ENCODE measurements at regions not wholly inside any gene's neighbourhood (a gene's known extent, or its start where the extent isn't known, plus 50 kb on each side); places are given as distances from the start of the nearest gene placed in this dataset.

- Histone ChIP-seq H3K9me3 (ENCODE audit: insufficient read depth, low read length) (no peaks in the 10 kb centered on the region), H3K9ac (ENCODE audit: low read length) (no peak overlapping the region), H3K4me2 (ENCODE audit: low read length) (no peak overlapping the region), H3K27ac (ENCODE audit: low read length) (no peak overlapping the region), H2AFZ (ENCODE audit: low read depth, low read length) (no peak overlapping the region), H3K36me3 (replicated peaks; ENCODE audit: low read depth, low read length) (no peaks in the 10 kb centered on the region), H3K27me3 (ENCODE audit: low read depth, low read length) (no peaks in the 10 kb centered on the region), H3K4me3 (ENCODE audit: low read length) (no peak overlapping the region), H3K79me2 (ENCODE audit: low read length) (no peaks in the 10 kb centered on the region), H4K20me1 (ENCODE audit: insufficient read depth, low read length) (no peaks in the 10 kb centered on the region), H3K4me1 (ENCODE audit: low read length) (peaks cover 9% of the 10 kb centered on the region)
- TF ChIP-seq EZH2phosphoT487 (IDR thresholded peaks at IDR 0.05; ENCODE audit: low read depth) = no peak
- no peak for TF ChIP-seq CTCF (IDR thresholded peaks at IDR 0.05; ENCODE audit: low read depth, low read length)
Measured at GRCh38 chrX:98490670-98491069, 1607.0 kb downstream of the RPA4 start.

- no peaks in the 10 kb centered on the region for H3K27me3 ChIP-seq (ENCODE audit: low read depth, low read length)
- TF ChIP-seq CTCF (IDR thresholded peaks at IDR 0.05; ENCODE audit: low read depth, low read length) = no peak
- no peak for TF ChIP-seq EZH2phosphoT487 (IDR thresholded peaks at IDR 0.05; ENCODE audit: low read depth)
- H2AFZ ChIP-seq (ENCODE audit: low read depth, low read length) = no peak overlapping the region
- H3K79me2 ChIP-seq (ENCODE audit: low read length) = no peaks in the 10 kb centered on the region
- H3K4me1 ChIP-seq (ENCODE audit: low read length) = no peaks in the 10 kb centered on the region
- H3K9me3 ChIP-seq (ENCODE audit: insufficient read depth, low read length) = no peaks in the 10 kb centered on the region
- no peak overlapping the region for H3K4me2 ChIP-seq (ENCODE audit: low read length)
- H3K4me3 ChIP-seq (ENCODE audit: low read length) = no peak overlapping the region
- H3K27ac ChIP-seq (ENCODE audit: low read length) = no peak overlapping the region
- H3K36me3 ChIP-seq (replicated peaks; ENCODE audit: low read depth, low read length) = no peaks in the 10 kb centered on the region
- H3K9ac ChIP-seq (ENCODE audit: low read length) = no peak overlapping the region
- H4K20me1 ChIP-seq (ENCODE audit: insufficient read depth, low read length) = no peaks in the 10 kb centered on the region
Measured at GRCh38 chrX:98501426-98501825, 1617.7 kb downstream of the RPA4 start.

- Histone ChIP-seq H4K20me1 (ENCODE audit: insufficient read depth, low read length) (no peaks in the 10 kb centered on the region), H3K4me3 (ENCODE audit: low read length) (no peak overlapping the region), H3K27me3 (ENCODE audit: low read depth, low read length) (no peaks in the 10 kb centered on the region), H3K9ac (ENCODE audit: low read length) (no peak overlapping the region), H3K27ac (ENCODE audit: low read length) (no peak overlapping the region), H3K79me2 (ENCODE audit: low read length) (no peaks in the 10 kb centered on the region), H3K9me3 (ENCODE audit: insufficient read depth, low read length) (no peaks in the 10 kb centered on the region), H3K36me3 (replicated peaks; ENCODE audit: low read depth, low read length) (no peaks in the 10 kb centered on the region), H3K4me2 (ENCODE audit: low read length) (no peak overlapping the region), H2AFZ (ENCODE audit: low read depth, low read length) (no peak overlapping the region), H3K4me1 (ENCODE audit: low read length) (no peaks in the 10 kb centered on the region)
- TF ChIP-seq EZH2phosphoT487 (IDR thresholded peaks at IDR 0.05; ENCODE audit: low read depth) (no peak), CTCF (IDR thresholded peaks at IDR 0.05; ENCODE audit: low read depth, low read length) (no peak)
Measured at GRCh38 chrX:98506907-98507306, 1623.2 kb downstream of the RPA4 start.

- Histone ChIP-seq H3K36me3 (replicated peaks; ENCODE audit: low read depth, low read length) (no peaks in the 10 kb centered on the region), H2AFZ (ENCODE audit: low read depth, low read length) (no peak overlapping the region), H3K9me3 (ENCODE audit: insufficient read depth, low read length) (no peaks in the 10 kb centered on the region), H3K4me1 (ENCODE audit: low read length) (no peaks in the 10 kb centered on the region), H3K27me3 (ENCODE audit: low read depth, low read length) (no peaks in the 10 kb centered on the region), H3K27ac (ENCODE audit: low read length) (no peak overlapping the region), H3K4me3 (ENCODE audit: low read length) (no peak overlapping the region), H3K9ac (ENCODE audit: low read length) (no peak overlapping the region), H3K79me2 (ENCODE audit: low read length) (no peaks in the 10 kb centered on the region), H3K4me2 (ENCODE audit: low read length) (no peak overlapping the region), H4K20me1 (ENCODE audit: insufficient read depth, low read length) (no peaks in the 10 kb centered on the region)
- no peak for TF ChIP-seq EZH2phosphoT487 (IDR thresholded peaks at IDR 0.05; ENCODE audit: low read depth)
- no peak for TF ChIP-seq CTCF (IDR thresholded peaks at IDR 0.05; ENCODE audit: low read depth, low read length)
Measured at GRCh38 chrX:98514032-98514431, 1630.3 kb downstream of the RPA4 start.

Data from OCI-LY3 (cell line).